GM12878 (cell line): ENCODE measurements at regions not wholly inside any gene's neighbourhood (a gene's known extent, or its start where the extent isn't known, plus 50 kb on each side); places are given as distances from the start of the nearest gene placed in this dataset.

ENCODE experiments used
- ATAC-seq: fragments of 200-7000 bp; cut with Tn5 transposase; 3 replicates; pipeline ENCODE4 v1.9.1; 2020; ENCODE audit warnings: mild to moderate bottlenecking, moderate library complexity
- BruUV-seq: library from RNA; stranded (reverse); fragments of 400-500 nt; replicated peaks from 2 replicates; lab custom pipeline; 2021; lab: Mats Ljungman, UMichigan
- CTCF ChIA-PET: fragments of 300-600 bp; sonication (Branson Sonifier 250); formaldehyde crosslinking; extraction: SDS; loops from one replicate; lab custom pipeline; 2021; ENCODE audit warnings: inconsistent platforms; lab: Yijun Ruan, JAX
- POLR2A ChIA-PET: fragments of 350-600 bp; formaldehyde crosslinking; extraction: SDS; loops from one replicate; lab custom pipeline; 2021; ENCODE audit warnings: inconsistent platforms; lab: Charles Lee
- RAD21 ChIA-PET: fragments of 300-600 bp; sonication (Branson Sonifier 250); formaldehyde crosslinking; loops from one replicate; lab custom pipeline; 2023; ENCODE audit warnings: antibody characterized with exemption; ENCODE audit not compliant: unreplicated experiment; lab: Charles Lee
- SMC1A ChIA-PET: fragments of 300-600 bp; sonication (Branson Sonifier 250); formaldehyde crosslinking; loops from one replicate; lab custom pipeline; 2023; ENCODE audit not compliant: unreplicated experiment, uncharacterized antibody; lab: Charles Lee
- DNase-seq: peaks from one replicate; pipeline ENCODE4 v3.0.0-alpha.2; 2011; ENCODE audit warnings: low read depth, low spot score
- FAIRE-seq: peaks from 3 replicates; lab custom pipeline; 2011; peaks lifted over from hg19 to GRCh38; lab: Jason Lieb, UNC
- H2AFZ ChIP-seq: 2 replicates; pipeline ENCODE4 v1.6.0; 2011; ENCODE audit warnings: low read depth, low read length, control low read depth; ENCODE audit not compliant: control insufficient read depth
- H3K27ac ChIP-seq: 2 replicates; pipeline ENCODE4 v1.5.1; 2011; ENCODE audit warnings: control low read depth; ENCODE audit not compliant: control insufficient read depth, insufficient read depth
- H3K27me3 ChIP-seq, 2 experiments: replicated peaks in 1 of 2; 2 replicates each; pipeline versions ENCODE4 v1.6.0 to v1.6.1; 2011; ENCODE audit warnings: low read length in 1 of 2; ENCODE audit not compliant: control insufficient read depth in 2 of 2, insufficient read depth in 2 of 2
- H3K36me3 ChIP-seq, 2 experiments: 2 replicates each; pipeline ENCODE4 v1.5.1; 2011; ENCODE audit warnings: low read length in 1 of 2; ENCODE audit not compliant: control insufficient read depth in 2 of 2, insufficient read depth in 2 of 2
- H3K4me1 ChIP-seq: 2 replicates; pipeline ENCODE4 v1.6.1; 2011; ENCODE audit warnings: mild to moderate bottlenecking, low read length, moderate library complexity, mixed read lengths; ENCODE audit not compliant: control insufficient read depth, insufficient read depth
- H3K4me2 ChIP-seq: 2 replicates; pipeline ENCODE4 v1.6.0; 2011; ENCODE audit warnings: control low read depth; ENCODE audit not compliant: control insufficient read depth, insufficient read depth
- H3K4me3 ChIP-seq: fragments of 200-600 bp; sonication (generic); 2 replicates; pipeline ENCODE4 v1.5.1; 2016
- H3K79me2 ChIP-seq: 2 replicates; pipeline ENCODE4 v1.6.0; 2011; ENCODE audit warnings: low read length; ENCODE audit not compliant: control insufficient read depth, insufficient read depth
- H3K9ac ChIP-seq: 2 replicates; pipeline ENCODE4 v1.8.0; 2011; ENCODE audit warnings: low read length, control low read depth, mixed read lengths; ENCODE audit not compliant: control insufficient read depth, insufficient read depth
- H3K9me3 ChIP-seq: replicated peaks from 3 replicates; pipeline ENCODE4 v1.5.1; 2011; ENCODE audit warnings: mild to moderate bottlenecking, low read length; ENCODE audit not compliant: control insufficient read depth, insufficient read depth
- H4K20me1 ChIP-seq: 2 replicates; pipeline ENCODE4 v1.6.0; 2011; ENCODE audit not compliant: control insufficient read depth, insufficient read depth
- CHD2 ChIP-seq: IDR thresholded peaks from 2 replicates; pipeline ENCODE4 v1.6.1; 2011; ENCODE audit warnings: low read depth, low read length, improper control_type of control experiment, borderline replicate concordance
- E2F4 ChIP-seq: IDR thresholded peaks from 2 replicates; pipeline ENCODE4 v1.6.1; 2012; ENCODE audit warnings: low read depth, low read length, improper control_type of control experiment
- ESRRA ChIP-seq: IDR thresholded peaks from 2 replicates; pipeline ENCODE4 v1.6.1; 2012; ENCODE audit warnings: mild to moderate bottlenecking, low read length, improper control_type of control experiment
- MEF2A ChIP-seq: IDR thresholded peaks from 2 replicates; pipeline ENCODE4 v1.6.1; 2011; ENCODE audit warnings: low read depth, mild to moderate bottlenecking, low read length, moderate library complexity; ENCODE audit not compliant: insufficient read depth
- WGBS: methylation state at CpG from one replicate; pipeline ENCODE4 v1.1.6; 2016; ENCODE audit warnings: low lambda C conversion rate; ENCODE audit not compliant: insufficient replicate concordance, insufficient coverage; ENCODE audit errors: missing lambda C conversion rate; 5-methylcytosine and 5-hydroxymethylcytosine counted together
- in situ Hi-C: fragments of 300-500 bp; cut with MboI; formaldehyde crosslinking; loops from 9 replicates; pipeline ENCODE4 v1.14.3; 2018; ENCODE audit warnings: mixed read lengths
- intact Hi-C: fragments of 100-400 bp; cut with micrococcal nuclease; formaldehyde crosslinking; loops from one replicate; pipeline ENCODE4 v1.14.2; 2022; ENCODE audit not compliant: unreplicated experiment
- TF ChIP-seq, protein P1 (sequence below): fragments of 450-650 bp; IDR thresholded peaks from 2 replicates; pipeline ENCODE4 v1.6.1; 2017; ENCODE audit warnings: antibody characterized with exemption, mild to moderate bottlenecking, moderate library complexity

GRCh38 chr2:37742286-37742685, 70.8 kb upstream of the CDC42EP3 start:
- no peaks in the 10 kb centered on the region for H3K27me3 ChIP-seq
- WGBS = 44% methylated on average over 4 of the region's 4 CpGs
- no peak overlapping the region for H3K9ac ChIP-seq
- TF ChIP-seq MEF2A (no peak), ESRRA (no peak), CHD2 (no peak), E2F4 (no peak)
- TF ChIP-seq, protein P1, sequence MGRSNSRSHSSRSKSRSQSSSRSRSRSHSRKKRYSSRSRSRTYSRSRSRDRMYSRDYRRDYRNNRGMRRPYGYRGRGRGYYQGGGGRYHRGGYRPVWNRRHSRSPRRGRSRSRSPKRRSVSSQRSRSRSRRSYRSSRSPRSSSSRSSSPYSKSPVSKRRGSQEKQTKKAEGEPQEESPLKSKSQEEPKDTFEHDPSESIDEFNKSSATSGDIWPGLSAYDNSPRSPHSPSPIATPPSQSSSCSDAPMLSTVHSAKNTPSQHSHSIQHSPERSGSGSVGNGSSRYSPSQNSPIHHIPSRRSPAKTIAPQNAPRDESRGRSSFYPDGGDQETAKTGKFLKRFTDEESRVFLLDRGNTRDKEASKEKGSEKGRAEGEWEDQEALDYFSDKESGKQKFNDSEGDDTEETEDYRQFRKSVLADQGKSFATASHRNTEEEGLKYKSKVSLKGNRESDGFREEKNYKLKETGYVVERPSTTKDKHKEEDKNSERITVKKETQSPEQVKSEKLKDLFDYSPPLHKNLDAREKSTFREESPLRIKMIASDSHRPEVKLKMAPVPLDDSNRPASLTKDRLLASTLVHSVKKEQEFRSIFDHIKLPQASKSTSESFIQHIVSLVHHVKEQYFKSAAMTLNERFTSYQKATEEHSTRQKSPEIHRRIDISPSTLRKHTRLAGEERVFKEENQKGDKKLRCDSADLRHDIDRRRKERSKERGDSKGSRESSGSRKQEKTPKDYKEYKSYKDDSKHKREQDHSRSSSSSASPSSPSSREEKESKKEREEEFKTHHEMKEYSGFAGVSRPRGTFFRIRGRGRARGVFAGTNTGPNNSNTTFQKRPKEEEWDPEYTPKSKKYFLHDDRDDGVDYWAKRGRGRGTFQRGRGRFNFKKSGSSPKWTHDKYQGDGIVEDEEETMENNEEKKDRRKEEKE = no peak
- TF ChIP-seq, all 136 proteins: peak for 0
- FAIRE-seq = no peak
- no peak overlapping the region for H3K4me2 ChIP-seq
- no peak overlapping the region for H3K27ac ChIP-seq
- no peak overlapping the region for H2AFZ ChIP-seq
- no peaks in the 10 kb centered on the region for H3K36me3 ChIP-seq
- SMC1A ChIA-PET = interaction anchor here (0.9 to 2.0 kb wide), 3 partner anchors 90 to 327 kb away, joined by 3 to 4 read pairs (median 3); no protein-coding TSS in a partner anchor
- RAD21 ChIA-PET = interaction anchor here (1.1 to 1.6 kb wide), 2 partner anchors 135 to 346 kb away, joined by 3 to 4 read pairs; no protein-coding TSS in a partner anchor
- no peaks in the 10 kb centered on the region for H3K79me2 ChIP-seq
- no TSS peak for BruUV-seq
- POLR2A ChIA-PET = no interaction called here
- in situ Hi-C loops = no loop called here
- intact Hi-C loops = no loop called here
- H3K4me3 ChIP-seq = no peak overlapping the region
- no peak for DNase-seq
- H3K9me3 ChIP-seq = no peaks in the 10 kb centered on the region
- no peaks in the 10 kb centered on the region for H3K4me1 ChIP-seq
- ATAC-seq = no peak
- CTCF ChIA-PET = interaction anchor here (1.5 kb wide), 1 partner anchor 346 kb away, joined by 3 read pairs; no protein-coding TSS in a partner anchor
- H4K20me1 ChIP-seq = no peaks in the 10 kb centered on the region
